DOHH2 (cell line): ENCODE measurements at regions not wholly inside any gene's neighbourhood (a gene's known extent, or its start where the extent isn't known, plus 50 kb on each side); places are given as distances from the start of the nearest gene placed in this dataset.
"Not testable (repeated sequence)": the region's sequence is repeated elsewhere in the genome, so short reads cannot be mapped to it uniquely, and the experiment has no call there.

Source experiments
- H3F3A ChIP-seq: fragments of 200-600 bp; sonication (generic), shearing (Covaris generic); 2 replicates; pipeline ENCODE4 v1.6.0; 2016; ENCODE audit warnings: antibody characterized with exemption, mild to moderate bottlenecking; ENCODE audit not compliant: control insufficient read depth, insufficient read depth
- H3K27ac ChIP-seq: fragments of 200-600 bp; sonication (generic); 2 replicates; pipeline ENCODE4 v1.5.1; 2014; ENCODE audit warnings: low read depth, mild to moderate bottlenecking, low read length, moderate library complexity
- H3K27me3 ChIP-seq: fragments of 200-600 bp; sonication (generic); 2 replicates; pipeline ENCODE4 v1.6.1; 2014; ENCODE audit warnings: mild to moderate bottlenecking, low read length, mixed read lengths; ENCODE audit not compliant: control insufficient read depth
- H3K36me3 ChIP-seq: fragments of 200-600 bp; sonication (generic); 2 replicates; pipeline ENCODE4 v1.6.1; 2014; ENCODE audit warnings: mild to moderate bottlenecking, low read length, moderate library complexity, mixed read lengths; ENCODE audit not compliant: control insufficient read depth
- H3K4me1 ChIP-seq: fragments of 200-600 bp; sonication (generic); 2 replicates; pipeline ENCODE4 v1.6.1; 2014; ENCODE audit warnings: mild to moderate bottlenecking, low read length, mixed read lengths; ENCODE audit not compliant: control insufficient read depth
- H3K4me2 ChIP-seq: fragments of 200-600 bp; sonication (generic); 2 replicates; pipeline ENCODE4 v1.6.0; 2014; ENCODE audit warnings: mild to moderate bottlenecking, low read length, moderate library complexity
- H3K4me3 ChIP-seq: fragments of 200-600 bp; sonication (generic); 2 replicates; pipeline ENCODE4 v1.5.1; 2014; ENCODE audit warnings: mild to moderate bottlenecking, low read length, mixed read lengths
- H3K79me2 ChIP-seq: fragments of 200-600 bp; sonication (generic); 2 replicates; pipeline ENCODE4 v1.6.1; 2014; ENCODE audit warnings: mild to moderate bottlenecking, low read length, mixed read lengths; ENCODE audit not compliant: control insufficient read depth
- H3K9me2 ChIP-seq: fragments of 200-600 bp; sonication (generic); replicated peaks from 2 replicates; pipeline ENCODE4 v1.6.1; 2014; ENCODE audit warnings: mild to moderate bottlenecking, low read length, mixed read lengths; ENCODE audit not compliant: control insufficient read depth
- H3K9me3 ChIP-seq: fragments of 200-600 bp; sonication (generic); 2 replicates; pipeline ENCODE4 v1.6.1; 2014; ENCODE audit warnings: antibody characterized with exemption, low read length, mixed read lengths; ENCODE audit not compliant: control insufficient read depth, insufficient read depth
- H4K20me1 ChIP-seq: fragments of 200-600 bp; sonication (generic); 2 replicates; pipeline ENCODE4 v1.6.0; 2014; ENCODE audit warnings: low read depth, mild to moderate bottlenecking, antibody characterized with exemption, low read length, moderate library complexity; ENCODE audit not compliant: control insufficient read depth, insufficient read depth
- EZH2phosphoT487 ChIP-seq: fragments of 200-600 bp; sonication (generic); IDR thresholded peaks from 2 replicates; pipeline ENCODE4 v1.6.1; 2017; ENCODE audit warnings: borderline replicate concordance, mild to moderate bottlenecking, antibody characterized with exemption, low read length, moderate library complexity, mixed read lengths
- TF ChIP-seq, protein P1 (sequence below): fragments of 200-600 bp; sonication (generic); IDR thresholded peaks from one replicate; pipeline ENCODE4 v1.5.1; 2014; ENCODE audit warnings: antibody characterized with exemption, mild to moderate bottlenecking, low read depth, low read length; ENCODE audit not compliant: poor library complexity, severe bottlenecking

DNA sequence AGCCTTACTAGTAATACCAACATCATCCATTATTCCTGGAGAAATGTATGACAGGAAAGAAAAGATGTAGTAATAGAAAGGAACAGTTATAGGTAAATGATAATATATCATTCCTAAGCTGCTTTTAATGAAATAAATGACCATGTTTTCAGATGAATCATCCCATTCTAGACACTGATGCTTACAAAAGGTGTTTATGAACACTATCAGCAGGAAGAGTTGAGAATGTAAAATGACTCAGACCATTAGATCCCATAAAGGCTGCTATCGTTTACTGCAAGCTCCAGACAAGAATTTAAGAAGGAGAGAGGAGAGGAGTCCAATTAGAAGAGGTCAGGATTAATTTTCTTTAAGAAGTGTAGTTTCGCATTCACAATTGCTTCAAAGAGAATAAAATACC, 1033.5 kb downstream of the EFNA5 start:
- no peak overlapping the region for H3K27ac ChIP-seq
- H3K36me3 ChIP-seq = no peaks in the 10 kb centered on the region
- H3K9me3 ChIP-seq = no peaks in the 10 kb centered on the region
- H3K4me3 ChIP-seq = no peak overlapping the region
- no peaks in the 10 kb centered on the region for H3K79me2 ChIP-seq
- no peak for TF ChIP-seq EZH2phosphoT487
- TF ChIP-seq, protein P1, sequence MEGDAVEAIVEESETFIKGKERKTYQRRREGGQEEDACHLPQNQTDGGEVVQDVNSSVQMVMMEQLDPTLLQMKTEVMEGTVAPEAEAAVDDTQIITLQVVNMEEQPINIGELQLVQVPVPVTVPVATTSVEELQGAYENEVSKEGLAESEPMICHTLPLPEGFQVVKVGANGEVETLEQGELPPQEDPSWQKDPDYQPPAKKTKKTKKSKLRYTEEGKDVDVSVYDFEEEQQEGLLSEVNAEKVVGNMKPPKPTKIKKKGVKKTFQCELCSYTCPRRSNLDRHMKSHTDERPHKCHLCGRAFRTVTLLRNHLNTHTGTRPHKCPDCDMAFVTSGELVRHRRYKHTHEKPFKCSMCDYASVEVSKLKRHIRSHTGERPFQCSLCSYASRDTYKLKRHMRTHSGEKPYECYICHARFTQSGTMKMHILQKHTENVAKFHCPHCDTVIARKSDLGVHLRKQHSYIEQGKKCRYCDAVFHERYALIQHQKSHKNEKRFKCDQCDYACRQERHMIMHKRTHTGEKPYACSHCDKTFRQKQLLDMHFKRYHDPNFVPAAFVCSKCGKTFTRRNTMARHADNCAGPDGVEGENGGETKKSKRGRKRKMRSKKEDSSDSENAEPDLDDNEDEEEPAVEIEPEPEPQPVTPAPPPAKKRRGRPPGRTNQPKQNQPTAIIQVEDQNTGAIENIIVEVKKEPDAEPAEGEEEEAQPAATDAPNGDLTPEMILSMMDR = no peak
- H3K9me2 ChIP-seq = no peaks in the 10 kb centered on the region
- no peaks in the 10 kb centered on the region for H3K4me1 ChIP-seq
- no peaks in the 10 kb centered on the region for H3K27me3 ChIP-seq
- no peaks in the 10 kb centered on the region for H4K20me1 ChIP-seq
- H3K4me2 ChIP-seq = no peak overlapping the region
- H3F3A ChIP-seq = no peaks in the 10 kb centered on the region

DNA sequence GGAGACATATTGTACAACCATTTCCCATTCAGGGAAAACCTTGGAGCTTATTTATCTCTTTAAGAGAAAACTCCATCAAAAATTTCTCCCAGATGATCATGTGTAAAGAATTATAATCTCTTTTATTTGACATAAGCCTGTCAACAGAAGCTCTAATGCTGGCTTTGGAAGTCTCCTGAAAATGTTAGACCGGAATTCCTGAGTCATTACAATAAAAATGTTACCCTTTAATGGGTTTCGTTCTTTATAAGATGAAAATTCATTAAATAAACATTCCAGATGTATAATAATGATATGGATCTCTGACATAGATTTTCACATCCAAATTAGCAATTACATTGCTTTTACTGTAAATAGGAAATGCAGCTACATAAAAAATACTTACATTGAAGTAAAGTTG, 1036.4 kb downstream of the EFNA5 start:
- H3K4me3 ChIP-seq = no peak overlapping the region
- no peaks in the 10 kb centered on the region for H3K36me3 ChIP-seq
- no peak for TF ChIP-seq EZH2phosphoT487
- TF ChIP-seq, protein P1 = no peak
- no peaks in the 10 kb centered on the region for H3K79me2 ChIP-seq
- H4K20me1 ChIP-seq = no peaks in the 10 kb centered on the region
- no peaks in the 10 kb centered on the region for H3F3A ChIP-seq
- no peak overlapping the region for H3K27ac ChIP-seq
- H3K4me2 ChIP-seq = no peak overlapping the region
- no peaks in the 10 kb centered on the region for H3K27me3 ChIP-seq
- no peaks in the 10 kb centered on the region for H3K9me2 ChIP-seq
- H3K9me3 ChIP-seq = no peaks in the 10 kb centered on the region
- no peaks in the 10 kb centered on the region for H3K4me1 ChIP-seq

DNA sequence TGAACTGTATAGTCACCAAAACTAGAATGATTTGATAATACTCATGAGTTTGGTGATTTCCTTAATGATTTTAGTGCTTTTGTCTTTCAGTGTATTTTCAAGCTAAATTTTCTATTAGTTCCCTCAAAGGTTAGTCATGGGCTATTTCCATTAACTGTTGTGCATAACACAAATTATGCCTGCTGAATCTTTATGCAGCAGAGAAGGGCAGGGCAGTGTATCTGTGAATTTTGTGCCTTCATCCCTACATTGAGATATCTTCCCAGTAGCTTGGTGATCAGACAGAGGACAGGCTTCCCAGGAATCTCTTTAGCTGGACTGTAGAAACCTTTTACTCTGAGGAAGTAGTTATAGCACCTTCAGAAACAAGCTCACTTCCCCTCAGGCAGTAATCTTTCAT, 1036.9 kb downstream of the EFNA5 start:
- Histone ChIP-seq H3K27me3 (no peaks in the 10 kb centered on the region), H3K9me3 (no peaks in the 10 kb centered on the region), H3K79me2 (no peaks in the 10 kb centered on the region), H3K4me2 (no peak overlapping the region), H3F3A (no peaks in the 10 kb centered on the region), H3K4me1 (no peaks in the 10 kb centered on the region), H4K20me1 (no peaks in the 10 kb centered on the region), H3K36me3 (no peaks in the 10 kb centered on the region), H3K4me3 (no peak overlapping the region), H3K27ac (no peak overlapping the region), H3K9me2 (no peaks in the 10 kb centered on the region)
- no peak for TF ChIP-seq EZH2phosphoT487
- TF ChIP-seq, protein P1 = no peak

DNA sequence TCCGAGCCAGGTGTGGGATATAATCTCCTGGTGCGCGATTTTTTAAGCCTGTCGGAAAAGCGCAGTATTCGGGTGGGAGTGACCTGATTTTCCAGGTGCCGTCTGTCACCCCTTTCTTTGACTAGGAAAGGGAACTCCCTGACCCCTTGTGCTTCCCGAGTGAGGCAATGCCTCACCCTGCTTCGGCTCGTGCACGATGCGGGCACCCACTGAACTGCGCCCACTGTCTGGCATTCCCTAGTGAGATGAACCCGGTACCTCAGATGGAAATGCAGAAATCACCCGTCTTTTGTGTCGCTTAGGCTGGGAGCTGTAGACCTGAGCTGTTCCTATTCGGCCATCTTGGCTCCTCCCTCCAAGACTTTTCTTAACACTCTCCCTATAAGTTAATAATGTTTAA, 1042.3 kb downstream of the EFNA5 start:
- H3K4me3 ChIP-seq, H3K9me2 ChIP-seq, H3K27ac ChIP-seq, H3K79me2 ChIP-seq, H3K36me3 ChIP-seq, H3F3A ChIP-seq, H3K4me1 ChIP-seq, H3K27me3 ChIP-seq, H3K9me3 ChIP-seq, H4K20me1 ChIP-seq, H3K4me2 ChIP-seq: not testable (repeated sequence)
